GM19240 (cell line): ENCODE measurements at regions not wholly inside any gene's neighbourhood (a gene's known extent, or its start where the extent isn't known, plus 50 kb on each side); places are given as distances from the start of the nearest gene placed in this dataset.

ENCODE experiments used
- DNase-seq: peaks from one replicate; pipeline ENCODE4 v3.0.0; 2011; ENCODE audit warnings: low spot score; ENCODE audit not compliant: insufficient read length

GRCh38 chr20:52783769-52784168, 188.4 kb upstream of the TSHZ2 start:
- no peak for DNase-seq

DNA sequence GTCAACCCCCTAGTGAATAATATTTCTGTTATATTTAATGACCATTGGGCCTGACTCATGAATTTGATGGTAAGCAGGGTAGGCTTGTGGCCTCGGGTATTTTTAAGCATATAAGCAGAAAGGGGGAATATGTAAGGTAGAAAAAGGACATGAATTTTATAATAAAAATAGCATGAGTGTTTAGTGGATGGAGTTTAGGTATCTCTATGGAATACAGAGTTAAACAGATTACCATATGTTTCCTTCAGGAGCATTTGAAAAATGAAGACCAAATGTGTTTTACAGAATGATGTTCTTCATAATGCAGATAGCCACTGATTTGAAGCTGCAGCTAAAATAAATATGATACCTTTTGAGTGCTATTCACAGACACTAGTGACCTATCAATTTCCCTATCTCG, 191.7 kb upstream of the TSHZ2 start:
- DNase-seq: no peak

DNA sequence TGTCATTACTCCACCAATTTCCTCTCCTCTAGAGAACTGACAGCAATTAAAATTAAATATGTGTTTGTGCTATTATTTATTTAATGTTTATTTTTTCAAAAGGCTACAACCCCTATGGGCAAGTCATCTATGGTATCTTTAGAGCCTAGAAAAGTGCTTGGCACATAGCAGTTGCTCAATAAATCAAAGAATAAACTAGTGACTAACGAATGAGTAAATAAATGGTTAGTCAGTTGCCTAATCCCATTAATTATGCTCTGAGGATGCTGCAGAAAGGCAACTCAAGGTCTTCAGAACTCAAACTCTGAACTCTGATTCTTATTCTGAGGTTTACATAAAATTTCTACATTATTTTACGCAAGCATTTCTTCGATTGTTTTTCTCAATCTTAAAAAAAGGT, 193.0 kb upstream of the TSHZ2 start:
- no peak for DNase-seq

DNA sequence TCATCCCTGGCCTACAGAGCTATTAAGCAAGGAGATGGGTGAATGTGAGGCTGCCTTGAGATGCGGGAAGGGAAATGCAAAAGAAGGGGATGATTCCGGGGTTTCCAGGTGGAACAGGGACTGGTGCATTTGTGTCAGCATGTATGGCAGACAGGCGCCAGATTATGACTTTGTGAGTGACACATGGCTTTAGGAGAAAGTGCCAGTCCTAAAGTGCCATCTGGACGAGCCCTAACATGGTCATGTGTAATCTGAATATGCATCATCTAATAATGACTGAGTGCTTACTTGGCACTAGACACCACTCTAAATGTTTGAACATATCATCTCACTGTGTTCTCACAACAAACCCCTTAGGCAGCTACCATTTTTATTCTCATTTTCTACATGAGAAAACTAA, 195.0 kb upstream of the TSHZ2 start:
- no peak for DNase-seq

- no peak for DNase-seq
Measured at GRCh38 chr20:52775786-52776185, 196.4 kb upstream of the TSHZ2 start.

DNA sequence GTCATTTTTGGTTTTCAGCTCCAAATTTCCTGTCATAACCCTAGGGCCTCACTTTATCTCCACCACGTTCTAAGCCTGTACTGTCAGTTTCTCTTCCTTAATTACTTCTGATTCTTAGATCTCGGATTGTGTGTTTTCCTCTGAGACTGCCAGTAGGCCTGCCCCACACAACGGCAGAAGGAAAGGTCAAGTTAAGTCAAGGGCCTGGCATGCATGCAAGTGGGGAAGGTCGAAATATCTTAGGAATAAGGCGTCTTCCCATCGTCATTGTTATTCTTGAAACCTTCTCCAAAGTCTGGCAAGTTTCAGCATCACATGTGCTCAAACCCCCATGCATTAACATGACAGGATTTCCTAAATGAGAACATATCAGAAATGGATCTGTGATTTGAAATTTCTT, 203.5 kb upstream of the TSHZ2 start:
- no peak for DNase-seq

GRCh38 chr20:52766645-52767435, 205.3 kb upstream of the TSHZ2 start:
- no peak for DNase-seq

- no peak for DNase-seq
Measured at GRCh38 chr20:52763321-52763853, 208.8 kb upstream of the TSHZ2 start.

GRCh38 chr20:52761867-52762266, 210.3 kb upstream of the TSHZ2 start:
- no peak for DNase-seq

DNA sequence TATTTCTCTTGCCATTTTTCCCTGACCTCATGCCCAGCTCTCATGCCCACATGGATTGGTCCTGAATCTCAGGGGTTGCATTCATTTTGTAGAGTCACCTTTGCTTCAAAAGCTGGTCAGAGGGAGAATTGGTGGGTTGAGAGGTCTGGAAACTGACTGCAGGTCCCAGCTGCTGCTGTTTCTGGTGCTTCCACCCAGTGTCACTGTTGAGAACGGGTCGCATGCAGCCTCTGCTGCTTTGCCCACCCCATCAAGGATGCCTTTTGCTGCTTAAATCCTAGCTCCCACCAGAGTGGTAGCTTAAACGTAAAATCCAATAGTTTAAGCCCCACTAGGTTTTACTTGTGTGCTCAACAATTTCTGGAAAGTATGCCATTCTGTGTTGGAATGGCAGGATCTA, 211.4 kb upstream of the TSHZ2 start:
- DNase-seq: no peak

DNA sequence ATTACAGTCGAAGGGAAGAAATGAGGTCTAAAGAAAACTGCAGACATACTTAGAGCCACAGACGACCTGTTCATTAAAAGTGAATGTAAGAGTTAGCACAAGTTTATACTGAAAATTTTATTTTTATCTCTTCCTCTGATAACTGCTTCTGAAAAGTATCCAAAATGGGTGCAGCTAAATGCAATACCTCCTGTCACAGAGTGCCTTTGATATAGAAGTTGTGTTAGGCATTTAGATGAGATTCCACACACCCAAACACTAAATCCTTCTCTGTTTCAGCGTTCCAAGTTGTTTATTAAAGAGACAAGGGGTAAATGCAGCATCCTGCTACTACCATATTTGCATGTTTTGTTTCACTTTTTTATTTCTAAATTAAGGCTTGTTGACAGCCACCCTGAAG, 214.7 kb upstream of the TSHZ2 start:
- DNase-seq: no peak

GRCh38 chr20:52755744-52756143, 216.4 kb upstream of the TSHZ2 start:
- DNase-seq: no peak

DNA sequence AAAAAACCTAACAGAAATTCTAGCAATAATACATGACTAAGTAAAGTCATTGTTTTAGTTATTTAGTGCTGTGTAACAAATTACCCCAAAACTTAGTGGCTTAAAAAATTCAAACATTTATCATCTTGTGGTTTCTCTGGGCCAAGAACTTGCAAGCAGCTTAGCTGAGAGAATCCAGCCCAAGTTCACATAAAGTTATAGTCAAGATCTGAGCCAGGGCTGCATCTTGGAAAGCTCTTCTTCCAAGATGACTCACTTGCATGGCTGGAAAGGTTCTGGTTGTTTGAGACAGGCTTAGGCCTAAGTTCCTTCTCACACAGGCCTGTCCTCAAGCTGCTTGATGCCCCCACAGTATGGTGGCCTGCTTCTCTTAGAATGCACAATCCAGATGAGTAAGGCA, 217.8 kb upstream of the TSHZ2 start:
- no peak for DNase-seq

DNA sequence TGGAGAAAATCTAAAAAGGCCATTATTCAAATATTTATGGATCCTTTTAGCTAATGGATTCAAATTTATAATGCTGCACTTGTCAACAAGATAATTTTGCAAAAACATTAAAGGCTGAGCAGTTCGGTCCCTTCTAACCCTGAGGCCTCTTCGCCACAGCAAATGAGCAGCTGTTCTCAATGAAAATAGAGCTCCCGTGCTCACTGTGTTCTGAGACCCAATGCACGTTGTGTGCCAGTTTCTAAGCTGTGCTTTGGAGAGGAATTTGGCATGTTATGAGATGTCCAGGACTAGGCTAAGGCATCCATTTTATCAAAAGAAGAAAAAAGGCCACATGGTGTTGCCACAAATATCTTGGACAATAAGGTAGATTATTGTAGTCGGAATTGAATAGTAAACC, 220.1 kb upstream of the TSHZ2 start:
- DNase-seq: no peak

DNA sequence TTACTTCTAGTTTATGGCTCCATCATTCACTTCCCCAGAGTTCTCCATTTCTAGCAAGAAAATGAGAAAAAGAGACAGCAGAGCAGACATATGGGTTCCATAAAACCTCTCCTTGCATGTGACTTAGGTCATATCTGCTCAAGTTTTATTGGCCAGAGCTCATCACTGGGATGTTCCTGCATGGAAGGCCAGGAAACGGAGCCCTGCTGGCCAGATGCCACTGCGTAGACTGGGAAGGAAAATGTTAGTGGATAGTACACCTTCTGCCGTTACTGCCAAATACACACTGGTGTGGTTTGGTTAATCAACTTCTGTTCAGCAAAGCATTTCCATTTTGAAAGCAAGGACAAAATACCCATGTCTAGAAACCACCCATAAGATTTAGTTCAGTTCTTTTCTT, 220.6 kb upstream of the TSHZ2 start:
- no peak for DNase-seq

DNA sequence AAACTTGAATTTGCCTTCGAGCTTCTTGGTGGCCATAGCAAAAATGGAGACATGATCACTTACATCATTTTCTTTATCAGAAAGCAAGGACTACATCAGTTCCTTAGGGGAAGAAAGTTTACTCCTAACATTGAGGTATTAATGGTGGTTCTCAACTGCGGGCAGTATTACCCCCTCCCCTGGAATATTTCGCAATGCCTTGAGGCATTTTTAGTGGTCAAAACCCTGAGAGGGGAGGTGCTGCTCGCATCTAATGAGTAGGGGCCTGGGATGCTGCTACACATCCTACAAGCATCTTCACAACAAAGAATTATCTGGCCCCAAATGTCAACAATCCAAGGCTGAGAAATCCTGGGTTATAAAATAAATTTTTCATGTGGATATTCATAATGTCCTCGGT, 222.2 kb upstream of the TSHZ2 start:
- DNase-seq: no peak

- no peak for DNase-seq
Measured at GRCh38 chr20:52748990-52749389, 223.2 kb upstream of the TSHZ2 start.

DNA sequence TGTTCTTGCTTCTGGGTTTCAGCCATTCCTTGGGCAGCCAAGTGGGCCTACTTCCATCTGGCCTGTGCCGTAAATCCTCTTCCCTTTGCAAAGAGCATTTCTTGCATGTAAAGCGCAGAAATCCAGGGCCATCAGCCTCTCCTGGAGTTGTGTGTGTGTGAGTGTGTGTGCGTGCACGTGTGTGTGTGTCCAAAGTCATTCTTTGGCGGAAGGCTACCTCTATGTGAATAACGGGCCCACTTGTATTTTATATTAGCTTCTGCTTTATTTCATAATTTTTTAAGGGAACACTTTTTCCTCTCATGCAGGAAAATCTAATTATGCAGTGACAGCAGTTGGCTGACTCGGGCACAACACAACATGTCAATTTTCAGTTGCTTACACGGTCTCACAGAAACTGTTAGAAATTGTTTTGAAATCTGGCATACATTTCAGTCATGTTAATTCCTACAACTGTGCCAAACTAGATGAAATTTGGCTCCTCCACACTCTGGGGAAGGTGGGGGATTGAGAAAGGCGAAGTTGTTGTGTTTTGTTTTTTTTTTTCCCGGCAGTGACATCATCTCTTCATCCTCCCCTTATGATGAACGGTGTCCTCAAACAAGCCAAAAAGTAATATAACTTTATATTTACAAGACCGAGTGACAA, 223.7 kb upstream of the TSHZ2 start:
- no peak for DNase-seq

- no peak for DNase-seq
Measured at GRCh38 chr20:52747845-52748284, 224.3 kb upstream of the TSHZ2 start.

- no peak for DNase-seq
Measured at GRCh38 chr20:52746770-52747169, 225.4 kb upstream of the TSHZ2 start.

- no peak for DNase-seq
Measured at GRCh38 chr20:52746190-52746589, 226.0 kb upstream of the TSHZ2 start.

- no peak for DNase-seq
Measured at GRCh38 chr20:52744441-52744840, 227.7 kb upstream of the TSHZ2 start.

- no peak for DNase-seq
Measured at GRCh38 chr20:52738081-52738480, 234.1 kb upstream of the TSHZ2 start.
